Mucosa of rectum (tissue), 2 donors: ENCODE measurements at regions not wholly inside any gene's neighbourhood (a gene's known extent, or its start where the extent isn't known, plus 50 kb on each side); places are given as distances from the start of the nearest gene placed in this dataset.

ENCODE experiments used
- H3K27ac ChIP-seq, 2 donors: one replicate each; pipeline ENCODE4 v1.7.0; 2013; ENCODE audit warnings: inconsistent platforms in 2 of 2, low read depth in 2 of 2, low read length in 2 of 2
- H3K27me3 ChIP-seq, 2 donors: one replicate each; pipeline ENCODE4 v1.7.0; 2013; ENCODE audit warnings: low read length in 2 of 2; ENCODE audit not compliant: control insufficient read depth in 2 of 2, insufficient read depth in 2 of 2
- H3K36me3 ChIP-seq, 2 donors: one replicate each; pipeline ENCODE4 v1.7.0; 2013; ENCODE audit warnings: low read length in 2 of 2; ENCODE audit not compliant: control insufficient read depth in 2 of 2, insufficient read depth in 2 of 2
- H3K4me1 ChIP-seq, 2 donors: one replicate each; pipeline ENCODE4 v1.7.0; 2013; ENCODE audit warnings: low read length in 2 of 2, mild to moderate bottlenecking in 1 of 2; ENCODE audit not compliant: control insufficient read depth in 2 of 2, insufficient read depth in 2 of 2
- H3K4me3 ChIP-seq, 2 donors: one replicate each; pipeline ENCODE4 v1.7.0; 2013; ENCODE audit warnings: low read length in 2 of 2
- H3K9ac ChIP-seq, 2 donors: one replicate each; pipeline ENCODE4 v1.7.0; 2013; ENCODE audit warnings: low read length in 2 of 2, low read depth in 1 of 2, mild to moderate bottlenecking in 1 of 2
- H3K9me3 ChIP-seq, 2 donors: one replicate each; pipeline ENCODE4 v1.7.0; 2013; ENCODE audit warnings: low read length in 2 of 2; ENCODE audit not compliant: control insufficient read depth in 2 of 2
- donor health status: healthy.
- donor health status: Normal muscosa, but diverticular disease.

GRCh38 chr3:98956008-98956407 lies 54.5 kb upstream of the DCBLD2 start:
- H3K4me3 ChIP-seq: no peak overlapping the region
- no peak overlapping the region for H3K27ac ChIP-seq
- no peaks in the 10 kb centered on the region for H3K36me3 ChIP-seq
- no peaks in the 10 kb centered on the region for H3K9me3 ChIP-seq
- H3K27me3 ChIP-seq: no peaks in the 10 kb centered on the region
- H3K4me1 ChIP-seq: no peaks in the 10 kb centered on the region
- no peak overlapping the region for H3K9ac ChIP-seq

GRCh38 chr3:98954791-98955604 lies 53.5 kb upstream of the DCBLD2 start:
- Histone ChIP-seq H3K4me3 (no peak overlapping the region), H3K4me1 (no peaks in the 10 kb centered on the region), H3K36me3 (no peaks in the 10 kb centered on the region), H3K9me3 (no peaks in the 10 kb centered on the region), H3K9ac (no peak overlapping the region), H3K27me3 (no peaks in the 10 kb centered on the region), H3K27ac (no peak overlapping the region)

GRCh38 chr3:98954242-98954641 lies 52.7 kb upstream of the DCBLD2 start:
- H3K27me3 ChIP-seq: no peaks in the 10 kb centered on the region
- no peaks in the 10 kb centered on the region for H3K36me3 ChIP-seq
- H3K9me3 ChIP-seq: no peaks in the 10 kb centered on the region
- no peaks in the 10 kb centered on the region for H3K4me1 ChIP-seq
- H3K4me3 ChIP-seq: no peak overlapping the region
- no peak overlapping the region for H3K9ac ChIP-seq
- H3K27ac ChIP-seq: no peak overlapping the region

- no peaks in the 10 kb centered on the region for H3K4me1 ChIP-seq
- H3K27me3 ChIP-seq: no peaks in the 10 kb centered on the region
- H3K4me3 ChIP-seq: no peak overlapping the region
- H3K9ac ChIP-seq: no peak overlapping the region
- no peak overlapping the region for H3K27ac ChIP-seq
- H3K36me3 ChIP-seq: no peaks in the 10 kb centered on the region
- H3K9me3 ChIP-seq: no peaks in the 10 kb centered on the region
These were observed 50.9 kb upstream of the DCBLD2 start for GRCh38 chr3:98952404-98952803.
